PFSK-1 (cell line): ENCODE measurements at regions not wholly inside any gene's neighbourhood (a gene's known extent, or its start where the extent isn't known, plus 50 kb on each side); places are given as distances from the start of the nearest gene placed in this dataset.

Experiments
- POLR2AphosphoS5 ChIP-seq: IDR thresholded peaks from 2 replicates; pipeline ENCODE4 v1.6.1; 2012; ENCODE audit warnings: low read depth, mild to moderate bottlenecking, control low read depth, low read length, moderate library complexity
- SIN3A ChIP-seq: IDR thresholded peaks from 2 replicates; pipeline ENCODE4 v1.6.1; 2012; ENCODE audit warnings: mild to moderate bottlenecking, low read length, moderate library complexity, borderline replicate concordance; ENCODE audit not compliant: insufficient read depth
- TAF1 ChIP-seq: IDR thresholded peaks from 2 replicates; pipeline ENCODE4 v1.6.1; 2012; ENCODE audit warnings: low read length, control low read depth, borderline replicate concordance; ENCODE audit not compliant: insufficient read depth

GRCh38 chr12:98308141-98308540 lies 207.2 kb upstream of the TMPO start:
- TF ChIP-seq TAF1 (no peak), POLR2AphosphoS5 (no peak), SIN3A (no peak)
